Astrocyte (in vitro differentiated cells and primary cell): ENCODE measurements at regions not wholly inside any gene's neighbourhood (a gene's known extent, or its start where the extent isn't known, plus 50 kb on each side); places are given as distances from the start of the nearest gene placed in this dataset.

ENCODE experiments used
- CTCF ChIP-seq: IDR thresholded peaks from 2 replicates; pipeline ENCODE4 v1.5.1; 2011; ENCODE audit warnings: low read depth, mild to moderate bottlenecking, inconsistent platforms, low read length, moderate library complexity; ENCODE audit not compliant: insufficient read depth
- EZH2 ChIP-seq: IDR thresholded peaks from 2 replicates; pipeline ENCODE4 v1.6.1; 2012; ENCODE audit warnings: mild to moderate bottlenecking, low read length, inconsistent platforms; ENCODE audit not compliant: insufficient read depth

- TF ChIP-seq CTCF (no peak), EZH2 (no peak)
Observed at GRCh38 chr2:48049371-48049770, 143.1 kb upstream of the FBXO11 start.
